ENCODE measurements at regions not wholly inside any gene's neighbourhood (a gene's known extent, or its start where the extent isn't known, plus 50 kb on each side); places are given as distances from the start of the nearest gene placed in this dataset.

DNA sequence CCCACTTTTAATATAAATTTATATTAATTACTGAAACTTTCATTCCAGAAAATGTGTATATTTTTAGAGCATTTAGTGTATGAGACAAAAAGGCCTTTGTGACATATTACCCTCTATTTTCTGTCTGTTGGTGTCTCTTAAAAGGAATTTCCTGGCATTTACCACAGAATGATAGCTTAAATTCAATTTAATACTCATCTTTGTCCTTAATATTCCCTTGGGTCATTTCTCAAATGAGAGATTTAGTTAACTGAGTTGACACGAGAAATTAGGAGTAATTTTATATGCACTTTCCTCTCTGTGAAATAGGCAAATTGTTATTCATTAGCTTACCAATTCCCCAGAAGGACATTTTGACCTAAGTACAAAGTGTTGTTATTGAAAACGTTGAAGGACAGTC, 101.7 kb upstream of the CTTNBP2 start:
- DNase-seq, result no peak

DNA sequence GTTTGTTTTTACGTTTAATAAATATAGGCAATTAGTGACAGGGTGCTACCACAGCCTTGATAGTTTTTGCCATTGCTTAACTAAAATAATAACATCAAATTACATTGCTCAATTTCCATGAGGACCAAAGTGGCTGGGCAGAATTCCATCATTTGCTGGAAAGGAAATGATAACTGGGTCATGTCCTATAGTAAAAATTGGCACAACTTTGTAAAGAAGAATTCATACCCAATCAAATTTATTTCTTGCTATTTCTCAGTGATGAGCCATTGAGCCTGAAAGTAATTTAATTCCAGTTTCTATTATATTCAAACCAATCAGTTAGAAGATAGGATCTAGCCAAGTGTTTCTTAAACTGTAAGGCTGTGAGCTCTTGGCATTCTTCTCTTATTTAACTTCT, 102.2 kb upstream of the CTTNBP2 start:
- no peak for DNase-seq

DNA sequence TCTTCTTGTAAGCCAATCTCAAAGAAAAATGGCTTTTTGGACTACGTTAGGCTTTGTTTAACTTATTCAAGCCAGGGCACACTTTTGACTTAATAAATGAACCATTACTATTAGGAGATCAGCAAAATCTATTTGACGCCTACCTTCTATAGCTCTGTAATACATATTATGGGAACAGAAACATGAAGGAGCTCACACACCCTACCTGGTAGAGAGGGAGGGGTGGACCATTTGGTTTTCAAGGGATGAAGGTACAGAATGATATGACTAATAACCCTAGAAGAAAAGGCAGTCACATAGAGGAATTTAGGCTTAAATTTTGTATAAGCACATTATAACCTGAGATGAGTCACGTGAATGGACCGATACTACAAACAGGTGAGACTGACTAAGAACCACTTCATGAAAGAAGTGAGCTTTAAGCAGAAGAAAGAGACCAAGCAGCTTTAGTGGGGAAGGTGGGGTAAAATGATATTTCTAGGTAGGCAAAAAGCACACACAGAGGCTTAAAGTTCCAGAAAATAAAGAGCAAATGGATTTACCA, 106.8 kb upstream of the CTTNBP2 start:
- DNase-seq, result no peak

DNA sequence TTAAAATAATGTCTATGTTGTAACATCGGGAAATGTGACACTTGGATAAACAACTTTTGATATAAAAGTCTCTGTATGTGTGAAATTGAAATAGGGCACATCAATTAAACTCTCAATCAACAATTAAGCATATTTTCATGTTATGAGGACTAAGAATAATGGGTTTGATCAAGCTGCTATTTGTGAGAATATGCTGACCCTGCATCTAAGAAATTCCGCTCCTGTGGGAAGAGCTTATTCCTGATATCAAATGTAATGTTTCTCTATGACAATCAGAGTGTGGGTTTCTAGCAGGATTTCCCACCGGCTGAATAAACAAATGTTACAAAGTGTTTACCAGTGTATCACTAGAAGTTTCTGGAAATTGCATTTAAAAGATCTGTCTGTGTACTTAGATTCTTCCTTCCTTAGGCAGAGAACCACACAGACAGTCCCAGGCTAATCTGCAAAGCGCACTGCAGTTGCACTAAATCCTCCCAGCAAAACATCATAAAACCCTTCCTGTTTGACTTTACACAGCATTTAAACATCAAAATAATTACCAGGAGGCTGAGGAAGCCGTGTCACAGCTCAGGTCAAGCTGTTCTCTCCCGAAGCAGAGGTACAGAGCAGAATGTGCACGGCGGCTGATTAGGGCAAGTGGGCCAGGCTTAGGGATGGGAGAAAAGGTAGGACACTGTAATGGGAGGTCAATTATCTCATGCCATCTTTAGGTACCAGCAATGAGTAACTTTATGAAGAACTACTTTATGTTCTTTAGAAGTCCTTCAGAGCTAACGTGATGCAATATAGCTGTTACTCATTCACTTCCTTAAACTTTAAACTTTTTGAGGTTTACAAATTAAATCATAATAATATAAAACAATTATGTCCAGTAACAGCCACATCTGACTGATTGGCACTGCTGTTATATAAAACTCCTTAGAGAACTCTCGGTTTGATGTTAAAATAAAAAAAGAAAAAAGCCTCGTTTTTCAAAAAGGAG, 109.1 kb upstream of the CTTNBP2 start:
- DNase-seq, result no peak

DNA sequence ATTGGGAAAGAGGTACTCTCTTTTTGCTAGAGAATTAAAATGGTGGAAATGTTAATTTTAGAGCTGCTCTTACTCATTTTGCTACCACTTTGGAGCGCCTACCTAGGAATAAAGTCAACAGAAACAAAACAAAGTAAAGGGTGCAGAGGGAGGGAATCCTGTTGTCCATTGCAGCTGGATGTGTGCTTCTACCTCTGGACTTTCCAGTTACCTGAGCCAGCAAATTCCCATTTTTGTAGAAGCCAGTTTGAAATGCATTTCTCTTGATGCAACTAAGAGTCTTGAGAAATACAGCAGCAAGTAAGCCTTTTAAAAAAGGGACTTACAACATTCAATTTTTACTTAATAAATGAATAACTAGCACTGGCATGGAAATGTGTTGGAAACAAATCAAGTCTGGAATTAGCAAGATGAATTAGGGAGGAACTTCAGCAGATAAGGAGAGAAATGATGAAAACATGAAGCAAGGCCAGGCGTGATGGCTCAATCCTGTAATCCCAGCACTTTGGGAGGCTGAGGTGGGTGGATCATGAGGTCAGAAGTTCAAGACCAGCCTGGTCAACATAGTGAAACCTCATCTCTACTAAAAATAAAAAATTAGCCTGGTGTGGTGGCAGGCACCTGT, 113.5 kb upstream of the CTTNBP2 start:
- DNase-seq, result no peak

DNA sequence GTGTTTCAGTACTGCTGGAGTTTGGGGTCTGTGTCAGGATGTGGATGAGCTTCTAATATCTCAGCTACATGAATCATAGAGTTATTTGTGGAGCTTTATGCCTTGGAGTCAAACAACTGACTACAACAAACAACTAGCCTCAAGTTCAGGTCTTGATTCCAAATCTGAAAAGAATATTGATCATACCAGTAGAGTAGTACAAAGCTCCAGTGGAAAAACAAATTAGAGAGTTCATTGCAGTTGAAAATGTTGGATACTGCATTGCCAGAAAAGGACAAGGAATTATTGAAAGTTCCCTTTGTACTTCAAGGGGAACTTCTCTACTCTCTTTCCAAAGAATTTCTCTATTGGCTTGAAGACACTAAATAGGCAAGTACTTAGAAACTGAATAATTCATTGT, 117.6 kb upstream of the CTTNBP2 start:
- no peak for DNase-seq

DNA sequence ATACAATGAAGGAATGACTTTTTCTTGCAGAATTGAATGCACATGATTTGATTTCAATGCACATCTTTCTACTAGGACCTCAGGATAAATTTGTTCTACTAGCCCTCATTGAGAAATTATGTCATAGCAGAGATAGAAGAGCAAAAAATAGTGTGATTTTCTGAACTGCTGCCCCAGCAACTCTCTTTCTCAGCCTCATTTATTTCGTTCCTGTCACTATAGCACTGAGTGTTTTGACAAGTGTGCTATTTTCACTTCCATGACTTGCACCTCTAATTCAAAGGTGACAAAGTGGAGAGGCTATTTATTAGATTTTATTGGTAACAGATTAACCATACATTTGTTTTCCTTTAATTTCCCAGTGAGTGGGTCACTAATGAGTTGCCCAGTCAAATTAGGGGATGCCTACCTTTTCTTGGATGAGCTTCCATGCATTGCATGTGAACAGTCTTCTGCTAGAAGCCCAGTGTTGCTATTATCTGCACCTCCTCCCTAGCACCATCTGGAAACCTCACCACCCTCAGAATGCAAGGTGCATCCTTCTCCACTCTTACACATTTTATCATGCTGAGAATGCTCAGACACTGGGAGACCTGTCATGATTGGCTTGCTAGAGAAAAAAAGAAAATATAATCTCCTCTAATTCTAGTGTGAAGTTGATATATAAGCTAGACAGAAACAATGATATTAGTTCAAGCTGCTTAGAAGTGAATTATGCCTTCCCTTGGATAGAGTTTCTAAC, 119.6 kb upstream of the CTTNBP2 start:
- DNase-seq, result no peak

DNA sequence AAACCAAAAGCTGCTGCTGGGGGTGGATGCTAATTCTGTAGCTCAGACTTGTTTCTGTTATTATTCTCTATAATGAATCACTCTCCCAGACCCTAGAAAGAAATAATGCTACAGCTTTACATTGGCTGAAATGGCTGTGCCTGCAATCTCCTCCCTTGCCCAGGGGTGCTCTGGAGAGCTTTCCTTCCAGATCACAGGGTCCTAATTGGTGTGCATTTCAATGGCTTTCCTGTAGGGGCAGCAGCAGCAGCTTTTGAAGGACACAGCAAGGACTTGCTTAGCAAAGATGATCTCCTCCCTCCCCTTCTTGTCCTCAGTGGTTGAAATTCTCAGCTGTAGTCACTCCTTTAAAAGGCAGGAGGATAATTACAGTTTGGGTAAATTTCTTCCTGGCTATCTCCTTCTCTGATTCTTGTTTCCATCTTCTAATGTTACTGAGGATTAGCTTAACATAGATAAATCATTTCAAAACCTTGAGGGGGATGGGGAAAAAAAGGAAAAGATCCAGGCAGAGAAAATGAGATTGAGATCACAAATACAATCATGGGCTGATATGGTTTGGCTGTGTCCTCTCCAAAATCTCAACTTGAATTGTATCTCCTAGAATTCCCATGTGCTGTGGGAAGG, 120.2 kb upstream of the CTTNBP2 start:
- peak; percentile 10 for DNase-seq

DNA sequence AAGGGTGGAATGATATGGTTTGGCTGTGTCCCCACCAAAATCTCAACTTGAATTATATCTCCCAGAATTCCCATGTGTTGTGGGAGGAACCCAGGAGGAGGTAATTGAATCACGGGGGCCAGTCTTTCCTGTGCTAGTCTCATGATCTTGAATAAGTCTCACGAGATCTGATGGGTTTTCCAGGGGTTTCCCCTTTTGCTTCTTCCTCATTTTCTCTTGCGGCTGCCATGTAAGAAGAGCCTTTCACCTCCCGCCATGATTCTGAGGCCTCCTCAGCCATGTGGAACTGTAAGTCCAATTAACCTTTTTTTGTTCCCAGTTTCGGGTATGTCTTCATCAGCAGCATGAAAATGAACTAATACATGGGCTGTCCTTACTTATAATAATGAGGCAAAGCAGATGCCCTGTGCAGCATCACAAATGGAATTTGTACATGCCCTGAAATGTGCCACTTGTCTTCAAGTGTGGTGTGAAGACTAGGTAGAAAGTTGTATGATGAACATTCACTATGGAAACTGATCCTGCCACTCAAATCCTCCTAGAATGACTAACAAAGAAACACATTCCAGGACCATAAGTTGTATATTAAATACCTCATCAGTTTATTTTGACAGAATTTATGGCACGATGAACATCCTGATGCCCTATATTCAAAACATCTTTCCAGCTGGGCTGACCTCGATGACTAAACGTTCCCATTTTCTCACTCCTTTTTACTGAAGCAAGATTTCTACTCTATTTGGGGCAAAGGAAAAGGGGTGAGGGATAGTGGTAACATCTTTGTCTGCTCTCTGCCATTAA, 122.8 kb upstream of the CTTNBP2 start:
- no peak for DNase-seq

DNA sequence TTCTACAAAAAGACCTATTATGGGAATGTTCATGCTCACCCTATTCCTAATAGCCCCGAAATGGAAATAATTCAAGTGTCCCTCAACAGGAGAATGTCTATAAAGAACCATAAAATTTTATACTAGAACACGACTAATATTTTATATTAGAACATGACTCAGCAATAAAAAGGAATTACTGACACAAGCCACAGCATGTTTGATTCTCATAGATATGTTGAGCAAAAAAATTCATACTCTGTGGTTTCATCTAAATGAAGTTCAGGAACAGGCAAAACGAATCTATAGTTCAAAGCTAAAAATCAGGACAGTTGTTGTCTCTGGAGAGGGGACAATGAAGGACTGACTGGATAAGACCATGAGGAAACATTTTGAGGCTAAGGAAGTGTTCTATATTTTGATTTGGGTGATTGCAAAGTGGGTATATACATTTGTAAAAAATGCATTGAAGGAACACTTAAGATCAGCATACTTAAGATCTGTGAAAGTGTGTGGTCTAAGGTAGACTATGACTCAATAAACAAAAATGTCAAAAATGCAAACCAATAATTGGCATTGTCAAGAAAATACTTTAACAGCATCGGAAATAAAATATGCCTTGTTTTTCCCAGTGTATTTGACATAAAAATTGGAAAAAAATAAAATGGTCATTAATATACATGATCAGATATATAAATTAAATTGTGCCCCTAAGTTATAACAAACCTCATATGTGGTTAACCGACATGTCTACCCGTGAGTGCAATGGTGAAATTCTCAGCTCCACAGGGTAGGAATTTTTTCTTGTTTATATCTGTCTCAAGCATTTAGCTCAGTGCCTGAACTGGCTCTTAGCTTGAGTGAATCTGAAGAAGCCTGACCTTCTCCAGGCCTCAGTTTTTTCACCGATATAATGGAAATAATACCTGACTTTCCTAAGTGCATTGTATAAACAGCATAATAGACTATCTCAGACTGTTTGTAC, 124.9 kb upstream of the CTTNBP2 start:
- DNase-seq, result no peak

DNA sequence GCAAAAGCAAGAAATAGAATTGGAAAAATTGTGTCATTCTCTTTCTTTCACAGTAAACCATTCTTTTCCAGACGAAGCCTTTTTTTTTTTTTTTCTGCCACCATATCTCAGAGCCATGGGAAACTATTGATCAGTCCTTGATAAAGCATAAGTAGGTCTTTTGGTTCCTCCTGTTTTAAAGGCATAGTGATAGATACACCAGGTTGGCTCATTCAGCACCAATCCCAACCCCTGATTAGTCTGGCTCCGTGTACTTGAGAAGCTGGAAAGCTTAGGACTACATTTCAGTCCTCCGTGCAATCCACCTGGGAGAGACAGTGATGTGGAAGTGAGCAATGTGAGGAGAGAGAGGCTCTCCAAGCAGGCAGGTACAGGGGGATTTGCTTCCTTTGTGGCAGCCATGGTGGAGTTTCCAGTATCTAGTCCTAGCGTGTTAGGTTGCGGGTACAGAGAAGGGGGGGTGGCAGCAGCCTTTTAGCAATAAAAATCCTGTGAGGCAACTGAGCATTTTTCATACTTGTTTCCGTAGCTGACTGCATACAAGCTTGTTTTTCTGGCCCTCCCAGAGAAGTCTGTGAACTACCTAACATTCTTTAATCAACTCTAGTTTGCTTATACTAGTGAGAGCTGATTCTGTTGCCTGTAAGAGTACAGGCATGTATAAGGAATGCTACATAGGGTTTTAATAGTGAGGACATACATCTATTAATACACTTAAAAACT, 127.4 kb upstream of the CTTNBP2 start:
- DNase-seq, result no peak

DNA sequence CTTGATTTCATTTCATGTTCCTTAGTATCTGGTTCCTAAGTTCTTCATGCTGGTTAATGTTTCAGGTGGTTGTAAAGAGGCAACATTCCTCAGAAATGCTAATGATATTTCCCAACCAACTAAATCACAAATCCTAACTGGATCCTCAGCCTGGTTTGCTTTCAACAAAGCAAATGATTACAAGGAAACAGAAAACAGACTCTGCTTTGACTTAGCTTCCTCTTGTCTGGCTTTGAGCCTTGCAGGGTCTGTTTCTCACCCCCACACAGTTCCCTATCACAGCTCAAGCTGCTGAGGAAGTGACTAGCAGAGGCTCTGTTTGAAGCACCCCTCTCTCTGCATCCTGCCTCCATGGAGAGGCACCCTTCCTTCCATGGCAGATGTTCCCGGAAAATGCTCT, 130.2 kb upstream of the CTTNBP2 start:
- no peak for DNase-seq

DNA sequence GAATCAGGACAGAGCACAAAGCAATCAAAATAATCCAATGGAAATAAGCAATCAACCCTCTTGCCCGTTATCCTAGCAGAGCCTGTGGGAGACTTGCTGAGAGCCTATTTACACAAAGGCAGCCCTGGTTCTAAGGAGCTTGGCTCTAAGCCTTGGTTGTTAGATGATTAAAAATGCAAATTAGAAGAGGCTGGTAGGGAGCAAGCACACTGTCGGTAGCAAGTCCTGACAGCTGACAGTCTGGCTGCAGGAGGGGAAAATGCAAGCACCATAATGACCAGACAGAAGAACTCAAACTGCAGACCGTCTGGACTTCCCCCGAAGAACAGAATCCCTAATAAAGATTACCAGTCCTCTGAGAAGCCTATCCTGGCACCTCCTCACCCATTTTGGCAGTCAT, 131.8 kb upstream of the CTTNBP2 start:
- DNase-seq, result no peak

DNA sequence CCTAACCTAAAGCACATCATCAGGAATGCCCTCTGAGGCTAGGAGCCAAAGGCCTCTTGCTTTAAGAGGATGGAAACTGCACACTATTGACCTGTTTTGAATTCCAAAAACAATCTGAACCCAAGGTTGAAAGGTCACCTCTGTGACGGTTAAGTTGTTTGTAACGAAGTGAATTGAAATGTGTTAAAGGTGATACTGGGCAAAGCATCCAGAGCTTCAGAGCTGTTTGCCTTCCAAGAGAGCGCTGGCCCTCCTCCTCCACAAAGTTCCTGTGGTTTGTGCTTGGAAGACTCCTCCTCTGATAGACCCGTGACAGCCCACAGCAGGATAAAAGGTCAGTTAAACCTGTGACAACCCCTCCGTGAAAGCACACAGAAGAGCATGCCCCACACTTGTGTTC, 133.7 kb upstream of the CTTNBP2 start:
- DNase-seq, result no peak

DNA sequence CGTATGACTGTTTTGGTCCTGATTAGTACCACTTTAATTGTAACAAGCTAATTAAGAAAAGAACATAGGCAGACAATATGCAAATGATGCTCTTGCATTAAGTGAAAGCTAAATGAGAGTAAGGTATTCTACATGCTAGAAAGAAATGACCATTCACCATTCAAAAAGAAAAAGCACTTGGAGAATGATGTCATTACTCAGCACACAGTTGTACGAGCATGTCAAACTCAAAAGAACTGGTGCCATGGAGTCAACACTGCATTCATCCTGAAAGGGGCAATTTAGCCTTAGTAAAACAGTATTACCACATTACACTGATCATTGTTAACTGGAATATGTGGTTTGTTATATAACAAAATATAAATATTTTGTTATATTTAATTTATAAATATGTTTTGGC, 136.2 kb upstream of the CTTNBP2 start:
- DNase-seq, result no peak

DNA sequence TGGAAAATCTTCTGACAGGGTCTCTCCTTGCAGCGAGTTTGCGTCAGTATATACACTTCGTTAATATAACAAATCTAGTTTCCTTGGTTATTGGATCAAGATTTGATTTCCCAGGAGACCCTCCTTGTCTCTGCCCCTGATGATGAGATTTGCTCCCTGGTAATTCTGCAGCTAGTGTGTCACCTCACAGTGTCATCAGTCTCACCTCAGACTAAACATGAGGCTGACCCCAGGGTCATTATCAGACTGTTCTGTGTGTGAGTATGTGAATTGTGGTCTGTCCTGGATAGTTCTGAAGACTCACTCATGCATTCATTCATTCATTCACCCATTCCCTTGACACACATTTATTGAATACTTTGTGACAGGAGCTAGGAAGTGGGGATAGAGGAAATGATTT, 138.4 kb upstream of the CTTNBP2 start:
- DNase-seq, result no peak

DNA sequence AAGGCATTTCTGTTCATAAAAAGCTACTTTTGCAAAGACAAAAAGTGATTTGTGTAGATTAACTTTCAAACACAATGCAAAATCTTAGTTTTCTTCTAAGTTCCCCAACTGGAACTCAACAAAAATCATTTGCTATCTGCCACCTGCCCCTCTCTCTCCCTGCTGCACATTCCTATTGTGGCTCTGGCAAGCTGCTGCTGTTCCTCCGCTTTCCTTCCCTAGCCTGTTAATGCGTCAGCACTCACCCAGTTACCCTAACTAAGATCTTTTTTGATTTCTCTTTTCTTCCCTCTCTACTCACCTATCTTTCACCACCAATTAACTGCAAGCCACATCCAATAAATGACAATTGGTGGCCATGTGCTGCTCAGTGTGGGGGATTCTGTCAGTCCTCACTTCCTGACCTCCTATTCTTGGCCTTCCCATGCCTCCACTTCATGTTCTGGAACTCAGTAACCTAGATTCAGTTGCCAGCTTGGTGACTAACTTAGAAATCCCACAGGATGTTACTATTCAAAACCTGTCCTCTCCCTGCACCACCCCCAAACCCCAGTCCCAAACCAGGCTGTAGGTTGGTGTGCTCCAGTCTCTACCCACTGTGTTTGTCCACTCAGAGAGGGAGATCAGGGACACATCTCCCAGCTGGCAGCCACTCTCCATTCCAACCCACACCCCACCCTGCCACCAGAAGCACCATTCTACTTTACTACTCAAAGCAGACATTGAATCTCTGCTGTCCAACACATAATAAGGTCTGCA, 140.2 kb upstream of the CTTNBP2 start:
- DNase-seq, result no peak

DNA sequence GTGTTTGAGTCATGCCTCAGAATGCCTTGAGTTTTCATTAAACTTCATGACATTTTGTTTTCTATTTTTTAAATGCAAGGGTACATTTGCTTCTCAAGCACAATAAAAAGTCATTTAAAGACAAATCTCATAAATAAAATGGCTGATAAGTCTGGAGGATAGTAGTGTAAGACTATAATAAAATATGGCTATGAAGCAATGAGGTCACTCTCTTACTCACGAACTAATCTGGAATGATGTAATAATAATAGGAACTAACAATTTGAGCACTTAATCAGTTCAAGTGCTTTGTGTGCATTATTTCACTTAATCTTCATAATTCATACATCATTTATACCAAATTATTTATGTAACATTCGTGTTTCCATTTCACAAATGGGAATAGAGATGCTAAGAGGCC, 149.3 kb upstream of the CTTNBP2 start:
- no peak for DNase-seq

DNA sequence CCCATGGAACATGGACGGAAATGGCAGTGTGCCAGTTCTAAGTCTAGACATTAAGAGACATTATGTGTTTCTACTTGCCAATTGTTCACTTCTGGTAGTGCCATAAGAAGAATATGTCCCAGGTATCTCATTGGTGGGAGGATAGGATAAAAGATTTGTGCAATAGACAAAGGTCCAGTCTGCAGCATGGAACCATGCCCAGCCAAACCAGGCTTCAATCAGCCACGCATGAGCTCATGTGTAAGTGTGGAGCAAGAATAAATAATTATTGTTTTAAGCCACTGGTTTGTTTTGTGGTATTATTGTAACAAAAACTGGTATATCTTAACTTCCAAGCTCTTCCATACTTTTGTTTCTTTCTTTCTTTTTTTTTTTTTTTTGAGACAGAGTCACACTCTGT, 153.6 kb upstream of the CTTNBP2 start:
- no peak for DNase-seq
